ENCODE measurements at regions not wholly inside any gene's neighbourhood (a gene's known extent, or its start where the extent isn't known, plus 50 kb on each side); places are given as distances from the start of the nearest gene placed in this dataset.

GRCh38 chr21:41108668-41109585 lies 59.0 kb upstream of the BACE2 start:
- no peak overlapping the region for H3K4me3 ChIP-seq (ENCODE audit: low read depth, low read length)
- no peak for TF ChIP-seq CTCF (IDR thresholded peaks at IDR 0.05; ENCODE audit: insufficient read depth, low read depth, low read length)
- DNase-seq (ENCODE audit: low read depth) = no peak

DNA sequence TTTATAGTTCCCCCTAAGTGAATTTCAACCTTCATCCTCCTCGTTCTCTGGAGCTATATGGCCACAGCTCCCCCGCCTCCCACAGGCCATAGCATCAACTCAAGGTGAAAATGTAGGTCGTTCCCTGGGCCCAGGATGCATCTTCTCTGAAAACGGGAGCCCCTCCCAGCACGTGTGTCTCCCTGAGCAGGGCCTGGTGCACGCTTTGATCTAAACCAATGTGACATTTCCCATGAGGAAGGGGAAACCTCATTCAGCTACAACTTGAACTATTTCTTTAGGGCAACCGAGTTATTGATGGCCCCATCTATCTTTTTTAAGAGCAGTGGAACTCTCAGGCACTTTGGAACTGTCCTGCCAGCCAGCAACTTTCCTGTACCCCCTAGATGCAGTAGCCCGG lies 57.8 kb upstream of the BACE2 start:
- DNase-seq (ENCODE audit: low read depth) = no peak
- no peak overlapping the region for H3K4me3 ChIP-seq (ENCODE audit: low read depth, low read length)
- no peak for TF ChIP-seq CTCF (IDR thresholded peaks at IDR 0.05; ENCODE audit: insufficient read depth, low read depth, low read length)

DNA sequence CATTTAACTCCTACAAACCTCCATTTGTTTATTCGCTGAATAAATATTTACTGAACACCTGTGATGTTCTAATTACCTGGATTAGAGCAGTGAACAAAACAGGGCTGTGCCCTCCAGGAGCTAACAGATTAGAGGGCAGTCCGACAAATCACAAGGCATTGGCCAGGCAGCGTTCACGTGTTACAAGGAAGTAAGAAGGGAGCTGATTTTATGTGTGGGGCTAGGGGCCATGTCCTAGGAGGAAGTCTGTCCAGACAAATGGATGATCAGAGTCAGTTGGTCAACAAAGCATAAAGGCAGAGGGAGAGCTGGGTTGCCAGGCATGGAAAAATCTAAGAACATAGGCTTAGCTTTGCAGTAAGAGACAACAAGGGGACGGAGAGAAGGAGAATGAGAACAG lies 57.3 kb upstream of the BACE2 start:
- H3K4me3 ChIP-seq (ENCODE audit: low read depth, low read length) = no peak overlapping the region
- DNase-seq (ENCODE audit: low read depth) = no peak
- no peak for TF ChIP-seq CTCF (IDR thresholded peaks at IDR 0.05; ENCODE audit: insufficient read depth, low read depth, low read length)

GRCh38 chr21:41111681-41112080 lies 56.3 kb upstream of the BACE2 start:
- DNase-seq (ENCODE audit: low read depth) = no peak
- no peak overlapping the region for H3K4me3 ChIP-seq (ENCODE audit: low read depth, low read length)
- TF ChIP-seq CTCF (IDR thresholded peaks at IDR 0.05; ENCODE audit: insufficient read depth, low read depth, low read length) = no peak

DNA sequence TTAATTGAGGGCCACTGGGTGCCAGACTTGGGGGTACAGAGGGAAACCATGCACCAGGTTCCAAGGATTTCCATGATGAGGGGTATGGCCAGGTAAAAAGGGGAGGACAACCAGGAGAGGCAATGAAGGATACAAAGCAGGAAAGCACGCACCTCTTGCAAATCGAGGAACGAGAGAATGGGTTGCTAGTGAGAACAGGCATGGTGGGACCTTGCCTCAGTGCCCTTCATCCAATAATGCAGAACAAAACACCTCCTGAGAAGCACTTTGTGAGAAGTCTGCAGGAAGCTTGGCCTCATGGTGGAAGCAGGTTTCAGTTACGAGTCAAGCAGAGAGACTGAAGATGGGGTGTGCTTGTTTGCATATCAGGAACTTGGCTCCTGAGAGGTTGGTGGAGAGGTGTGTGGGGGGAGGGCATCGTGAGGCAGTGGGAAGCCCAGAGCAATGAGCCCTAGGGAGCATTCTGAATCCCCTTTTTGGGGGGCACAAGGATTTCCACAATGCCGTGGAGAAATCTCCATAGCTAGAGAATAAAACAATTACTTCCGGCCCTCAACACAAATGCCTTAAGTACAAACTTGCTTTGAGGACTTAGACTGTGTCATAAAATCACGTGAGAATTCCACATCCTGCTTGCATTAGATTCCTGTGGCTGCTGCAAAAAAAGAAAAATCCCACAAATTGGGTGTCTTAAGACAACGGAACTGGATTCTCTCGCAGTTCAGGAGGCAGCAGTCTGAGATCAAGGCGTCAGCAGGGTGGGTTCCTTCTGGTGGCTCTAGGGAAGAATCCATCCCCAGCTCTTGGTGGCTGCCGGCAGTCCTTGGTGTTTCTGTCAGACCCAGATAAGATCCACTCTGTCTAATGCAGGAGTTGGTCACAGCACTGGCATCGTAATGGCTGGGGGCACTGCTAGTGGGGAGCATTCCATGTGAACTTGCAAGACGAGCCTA lies 54.9 kb upstream of the BACE2 start:
- no peak overlapping the region for H3K4me3 ChIP-seq (ENCODE audit: low read depth, low read length)
- no peak for TF ChIP-seq CTCF (IDR thresholded peaks at IDR 0.05; ENCODE audit: insufficient read depth, low read depth, low read length)
- peak; percentile 39 for DNase-seq (ENCODE audit: low read depth)

DNA sequence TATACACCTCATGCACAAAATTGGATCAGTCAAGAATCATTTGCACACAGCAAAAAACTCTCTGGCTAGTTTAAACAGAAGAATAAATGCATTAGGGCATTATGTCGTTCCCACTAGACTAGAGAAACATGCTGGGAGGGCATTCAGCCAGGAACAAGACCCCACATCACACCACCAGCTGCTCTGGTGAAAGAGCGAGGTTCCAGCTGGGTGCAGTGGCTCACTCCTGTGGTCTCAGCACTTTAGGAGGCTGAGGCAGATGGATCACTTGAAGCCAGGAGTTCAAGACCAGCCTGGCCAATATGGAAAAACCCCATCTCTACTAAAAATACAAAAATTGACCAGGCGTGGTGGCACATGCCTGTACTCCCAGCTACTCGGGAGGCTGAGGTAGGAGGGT lies 52.1 kb upstream of the BACE2 start:
- no peak for TF ChIP-seq CTCF (IDR thresholded peaks at IDR 0.05; ENCODE audit: insufficient read depth, low read depth, low read length)
- DNase-seq (ENCODE audit: low read depth) = no peak
- H3K4me3 ChIP-seq (ENCODE audit: low read depth, low read length) = no peak overlapping the region

All from fibroblast of villous mesenchyme (primary cell).